ENCODE measurements at regions not wholly inside any gene's neighbourhood (a gene's known extent, or its start where the extent isn't known, plus 50 kb on each side); places are given as distances from the start of the nearest gene placed in this dataset.

DNA sequence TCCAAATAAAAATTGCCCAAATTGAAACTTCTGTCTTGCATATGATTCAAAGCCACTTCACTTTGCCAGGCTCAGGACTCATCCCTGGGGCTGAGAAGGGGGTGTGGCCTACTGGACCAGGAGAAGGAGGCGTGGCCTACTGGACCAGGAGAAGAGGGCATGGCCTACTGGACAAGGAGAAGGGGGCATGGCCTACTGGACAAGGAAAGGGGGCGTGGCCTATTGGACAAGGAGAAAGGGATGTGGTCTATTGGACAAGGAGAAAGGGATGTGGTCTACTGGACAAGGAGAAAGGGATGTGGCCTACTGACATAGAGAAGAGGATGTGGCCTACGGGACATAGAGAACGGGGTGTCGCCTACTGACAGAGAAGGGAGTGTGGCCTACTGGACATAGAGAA, 405.3 kb downstream of the RRAGC start:
- no peak for DNase-seq

DNA sequence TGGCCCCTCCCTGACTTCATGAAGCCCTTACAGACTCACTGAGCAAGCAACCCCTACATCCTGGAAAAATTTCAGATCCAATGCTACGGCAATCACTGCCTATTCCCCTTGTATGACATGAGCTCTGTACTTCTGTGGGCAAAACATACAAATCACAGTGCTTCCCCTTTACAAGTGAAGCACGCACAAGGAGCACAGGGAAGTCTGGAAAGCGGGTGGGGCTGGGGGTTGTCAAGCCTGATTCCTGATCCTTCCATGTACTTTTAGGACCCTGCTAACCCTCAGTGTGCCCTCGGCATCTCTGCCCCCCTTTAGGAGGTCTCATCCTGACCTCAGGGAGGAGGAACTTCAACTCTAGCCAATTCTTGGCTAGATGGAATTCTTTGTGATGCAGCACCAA, 405.7 kb upstream of the POU3F1 start:
- DNase-seq, result no peak

DNA sequence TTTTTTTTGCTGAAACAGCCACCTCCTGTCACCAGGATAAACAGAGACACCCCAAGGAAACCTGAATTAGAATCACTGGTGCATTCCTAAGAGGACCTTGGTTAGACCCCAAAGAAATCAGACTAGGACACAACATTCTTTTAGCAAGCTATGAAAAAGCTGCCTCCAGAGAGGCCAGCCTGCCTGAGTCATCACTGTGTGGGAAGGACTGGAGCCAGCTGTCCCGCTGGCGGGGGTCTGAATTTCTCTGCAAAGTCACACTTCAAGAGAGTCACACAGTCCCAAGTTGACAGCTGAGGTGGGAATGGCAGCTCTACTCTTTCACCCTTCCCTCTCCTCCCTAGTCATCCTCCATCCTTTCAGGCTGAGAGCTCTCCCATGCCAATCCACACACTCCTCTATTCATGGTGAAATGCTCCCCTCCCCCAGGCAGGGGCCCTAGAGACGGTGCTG, 405.0 kb upstream of the POU3F1 start:
- no peak for DNase-seq

DNA sequence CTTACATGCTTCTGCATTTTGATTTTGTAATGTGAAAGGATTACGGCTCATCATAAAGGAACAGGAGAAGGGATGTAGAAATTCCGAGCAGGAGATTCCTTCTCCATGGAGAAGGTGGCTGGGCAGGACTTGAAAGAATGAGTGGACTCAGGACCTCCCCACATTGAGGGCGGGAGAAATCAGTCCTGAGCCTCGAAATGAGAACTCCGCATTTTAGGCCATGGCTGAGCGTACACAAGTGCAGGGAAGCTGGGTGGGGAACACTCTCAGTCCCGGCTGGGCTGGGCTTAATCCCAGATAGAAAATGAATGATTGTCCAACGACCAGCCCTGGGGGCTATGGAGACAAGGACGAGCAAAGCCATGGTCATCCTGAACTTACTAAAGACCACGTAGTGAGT, 402.3 kb upstream of the POU3F1 start:
- no peak for DNase-seq

DNA sequence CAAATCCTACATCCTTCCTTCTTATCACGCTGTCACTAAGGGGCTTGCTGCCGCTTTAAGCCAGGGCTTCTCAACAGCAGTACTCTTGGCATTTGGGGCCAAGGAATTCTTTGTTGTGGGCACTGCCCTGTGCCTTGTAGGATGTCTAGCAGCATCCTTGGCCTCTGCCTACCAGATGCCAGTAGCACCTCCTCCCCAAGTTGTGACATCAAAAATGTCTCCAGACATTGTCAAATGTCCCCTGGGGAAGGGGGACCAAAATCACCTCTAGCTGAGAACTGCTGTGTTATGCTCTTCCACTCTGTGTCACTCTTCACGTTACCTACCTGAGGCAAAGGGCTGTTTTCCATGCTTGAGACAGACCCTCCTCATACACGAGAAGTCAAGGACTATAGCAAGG, 400.3 kb upstream of the POU3F1 start:
- DNase-seq, result no peak

DNA sequence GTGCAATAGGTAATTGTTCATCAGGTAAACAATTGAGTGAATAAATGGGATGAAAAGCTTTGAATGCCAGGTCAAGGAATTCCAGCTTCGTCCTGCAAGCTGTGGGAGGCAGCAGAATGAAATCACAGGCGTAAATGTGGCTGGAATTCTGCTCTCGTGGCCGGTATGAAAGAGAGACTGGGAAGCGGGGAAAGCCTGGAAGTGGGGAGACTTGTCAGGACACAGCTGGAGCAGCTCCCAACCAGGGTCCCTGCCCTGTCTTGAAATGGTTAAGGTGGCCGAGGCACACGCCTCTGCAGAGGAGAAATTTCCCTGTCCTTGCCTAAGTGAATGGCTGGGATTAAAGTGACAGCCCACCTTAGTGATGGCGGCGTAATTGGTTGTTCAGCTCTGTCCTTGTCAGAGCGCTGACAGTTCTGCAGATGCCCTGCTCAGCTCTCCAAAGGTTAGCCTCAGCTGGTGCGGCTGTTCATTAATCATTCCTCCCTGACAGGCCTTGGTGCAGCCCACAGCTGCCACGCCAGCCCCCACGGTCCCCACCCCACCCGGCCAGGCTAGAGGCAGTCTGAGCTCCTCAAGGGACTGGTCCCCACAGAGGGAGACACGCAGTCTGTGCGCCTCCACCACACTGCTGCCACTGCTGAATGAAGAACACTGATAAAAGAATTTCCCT, 398.3 kb upstream of the POU3F1 start:
- no peak for DNase-seq

DNA sequence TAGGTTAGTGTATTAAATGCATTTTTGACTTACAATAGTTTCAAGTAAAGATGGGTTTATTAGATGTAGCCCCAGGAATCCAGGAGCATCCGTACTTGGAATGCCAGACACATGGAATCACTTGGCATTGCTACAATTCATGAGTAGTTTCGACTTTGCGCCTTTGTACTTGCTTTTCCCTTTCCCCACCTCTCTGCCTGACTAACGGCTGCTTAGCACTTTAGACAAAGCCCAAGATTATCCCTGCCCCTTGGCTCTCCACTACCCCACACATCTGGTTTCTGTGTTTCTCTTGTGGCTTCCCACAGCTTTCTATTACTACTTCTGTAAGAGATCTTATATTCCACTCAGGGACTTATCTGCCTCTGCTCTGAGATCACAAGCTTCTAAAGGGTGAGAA, 397.7 kb upstream of the POU3F1 start:
- DNase-seq, result no peak

DNA sequence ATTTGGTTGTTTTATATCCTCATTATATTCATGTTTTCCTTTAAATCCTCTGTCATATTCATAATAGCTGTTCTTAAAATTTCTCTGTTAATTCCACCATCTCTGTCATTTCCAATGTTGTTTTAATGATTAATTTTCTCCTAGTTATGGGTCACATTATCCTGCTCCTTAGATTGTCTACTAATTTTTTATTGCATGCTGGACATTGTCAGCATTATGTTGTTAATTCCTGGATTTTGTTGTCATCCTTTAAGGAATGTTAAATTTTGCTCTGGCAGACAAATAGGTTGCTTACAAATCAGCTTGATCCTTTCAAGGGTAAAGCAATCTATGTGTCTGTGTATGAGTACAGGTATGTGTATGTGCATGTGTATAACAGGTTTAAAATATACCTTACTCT, 393.8 kb upstream of the POU3F1 start:
- no peak for DNase-seq

DNA sequence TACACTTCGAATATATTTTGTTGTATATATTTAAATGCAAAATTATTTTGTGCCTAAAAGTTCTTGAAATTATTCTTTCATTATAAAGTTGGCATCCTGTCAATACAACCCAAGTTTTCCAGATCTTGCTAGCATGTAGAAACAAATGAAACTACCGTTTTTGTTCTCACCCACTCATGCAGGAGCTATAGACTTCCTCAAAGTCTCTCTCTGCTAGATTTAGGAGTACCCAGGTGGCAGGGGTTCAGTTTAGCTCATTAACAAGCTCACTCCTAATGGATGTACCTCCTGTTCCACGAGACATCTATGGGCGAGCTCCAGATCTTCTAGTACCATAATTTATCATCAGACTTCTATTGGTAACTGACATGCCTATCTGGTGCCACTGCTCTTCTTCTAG, 390.2 kb upstream of the POU3F1 start:
- DNase-seq, result no peak

DNA sequence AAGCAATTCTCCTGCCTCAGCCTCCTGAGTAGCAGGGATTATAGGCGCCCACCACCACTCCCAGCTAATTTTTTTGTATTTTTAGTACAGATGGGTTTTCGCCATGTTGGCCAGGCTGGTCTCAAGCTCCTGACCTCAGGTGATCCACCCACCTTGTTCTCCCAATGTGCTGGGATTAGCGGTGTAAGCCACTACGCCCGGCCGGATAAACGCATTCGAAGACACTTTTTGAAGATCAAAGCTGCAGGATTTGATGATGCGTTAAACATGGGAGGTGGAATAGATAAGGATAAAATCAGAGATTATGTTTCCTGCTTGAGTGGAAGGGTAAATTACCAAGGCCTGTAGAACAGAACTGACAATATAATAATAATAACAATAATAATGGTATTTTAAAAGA, 389.4 kb upstream of the POU3F1 start:
- DNase-seq, result no peak

DNA sequence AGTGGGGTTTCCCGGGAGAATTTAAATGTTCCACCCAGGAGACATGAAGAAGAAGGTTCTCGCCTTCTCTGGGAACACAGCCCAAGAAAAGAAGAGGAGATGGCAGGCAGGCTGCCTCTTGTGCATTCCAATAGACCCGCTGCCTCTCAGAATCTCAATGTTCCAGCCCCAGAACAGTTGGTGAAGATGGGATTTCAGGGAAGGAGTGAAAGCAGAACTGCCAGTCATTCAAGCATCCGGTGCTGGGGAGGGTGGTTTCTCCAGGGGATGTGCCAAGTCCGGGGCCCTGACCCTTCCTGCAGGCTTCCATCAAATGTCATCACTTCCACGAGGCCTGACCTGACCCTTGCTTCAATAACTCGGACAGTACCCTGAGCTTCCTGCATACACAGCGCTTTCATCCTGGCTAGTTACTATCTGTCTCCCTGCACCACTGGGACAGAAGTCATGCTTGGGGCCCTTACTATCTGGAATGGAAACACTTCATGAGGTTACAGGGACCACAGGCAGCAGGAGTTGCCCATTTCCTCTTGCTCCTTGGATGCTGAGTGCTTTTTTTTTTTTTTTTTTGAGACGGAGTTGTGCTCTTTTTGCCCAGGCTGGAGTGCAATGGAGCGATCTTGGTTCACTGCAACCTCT, 386.6 kb upstream of the POU3F1 start:
- DNase-seq, result no peak

DNA sequence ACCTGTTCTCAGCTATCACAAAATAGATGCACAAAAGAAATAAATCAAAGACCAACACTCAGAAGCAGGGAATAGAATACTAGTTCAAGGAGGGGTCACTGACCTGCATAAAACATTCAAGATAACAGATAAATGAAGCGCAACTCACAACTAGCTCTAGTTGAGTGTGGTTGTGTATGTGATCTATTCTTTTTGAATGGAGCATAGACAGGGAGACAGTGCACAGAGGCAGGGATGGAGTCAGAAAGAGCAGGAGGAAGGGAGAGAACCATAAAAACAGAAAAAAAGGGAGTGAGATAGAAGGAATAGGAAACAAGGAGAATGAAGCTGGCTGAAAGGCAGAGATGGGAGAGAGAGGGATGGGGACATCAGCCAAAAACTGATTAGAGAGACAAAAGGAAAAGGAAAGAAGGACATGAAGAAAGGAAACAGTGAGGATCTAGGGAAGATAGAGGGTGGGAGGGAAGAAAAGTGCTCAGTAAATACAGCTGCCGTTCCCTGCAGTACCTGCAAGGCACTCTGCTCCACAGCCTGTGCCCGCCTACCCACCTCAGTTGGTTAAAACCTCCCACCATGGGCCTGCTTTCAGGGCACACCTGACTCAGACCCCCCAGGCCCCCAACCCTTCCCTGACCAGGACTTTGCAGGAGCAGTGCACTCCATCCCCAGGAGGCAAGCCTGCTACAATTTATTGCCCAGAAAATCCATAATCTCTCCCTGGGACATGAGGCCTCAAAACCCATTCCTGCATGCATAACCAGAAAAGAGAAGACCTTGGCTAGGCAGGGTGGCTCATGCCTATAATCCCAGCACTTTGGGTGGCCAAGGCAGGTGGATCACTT, 385.2 kb upstream of the POU3F1 start:
- no peak for DNase-seq

DNA sequence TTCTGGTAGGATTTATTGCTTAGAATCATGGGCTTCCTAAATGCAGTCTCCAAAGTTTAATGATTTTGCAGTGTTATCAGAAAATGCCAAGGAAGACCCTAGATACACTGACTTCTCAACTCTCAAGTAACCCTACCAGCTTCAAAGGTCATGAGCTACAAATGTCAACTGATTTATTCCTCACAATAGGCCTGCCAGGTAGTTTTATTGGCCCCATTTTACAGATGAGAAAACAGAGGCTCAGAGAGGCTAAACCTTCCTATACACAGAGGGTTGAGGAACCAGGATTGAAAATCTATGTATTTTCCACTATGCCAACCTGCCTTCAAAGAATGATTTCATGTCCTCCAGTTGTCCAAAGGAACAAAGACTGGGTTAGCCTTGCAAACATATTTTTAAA, 384.4 kb upstream of the POU3F1 start:
- DNase-seq, result no peak

DNA sequence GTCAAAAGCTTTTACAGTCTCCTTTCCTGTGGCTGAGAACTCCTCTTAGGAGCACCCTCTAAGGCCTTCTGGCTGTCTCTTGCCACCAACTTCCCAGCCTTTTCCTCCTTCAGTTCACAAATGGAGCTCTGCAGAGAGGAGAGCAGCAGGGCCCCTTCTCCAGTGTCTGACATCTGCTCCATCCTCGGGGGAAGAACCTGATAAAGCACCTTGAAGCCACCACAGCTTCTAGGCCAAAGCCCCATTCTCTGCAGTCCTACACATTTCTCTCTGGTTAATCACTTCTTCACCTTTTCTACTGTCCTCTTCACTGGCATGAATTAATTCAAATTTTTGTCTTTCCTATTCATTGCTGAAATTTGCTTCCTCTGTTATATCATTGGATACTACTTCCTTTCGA, 378.1 kb upstream of the POU3F1 start:
- no peak for DNase-seq

DNA sequence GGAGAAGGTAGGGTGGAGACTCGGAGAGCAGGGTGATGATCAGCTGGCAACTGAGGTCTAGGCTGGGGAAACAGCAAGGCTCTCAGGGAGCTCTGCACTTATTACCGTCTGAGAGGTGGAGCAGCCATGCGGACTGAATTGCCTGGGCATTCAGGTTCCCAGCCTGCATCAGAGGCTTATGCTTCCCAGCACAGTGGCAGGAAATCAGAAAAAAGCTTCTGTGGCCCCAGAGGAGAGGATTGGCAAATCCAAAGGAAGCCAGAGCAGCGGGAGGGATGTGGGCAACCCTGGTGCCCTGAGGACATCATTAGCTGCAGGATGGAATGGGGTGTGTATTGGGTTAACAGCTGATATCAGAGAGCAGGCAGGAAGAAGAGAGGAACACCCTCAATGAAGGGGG, 374.1 kb upstream of the POU3F1 start:
- no peak for DNase-seq

DNA sequence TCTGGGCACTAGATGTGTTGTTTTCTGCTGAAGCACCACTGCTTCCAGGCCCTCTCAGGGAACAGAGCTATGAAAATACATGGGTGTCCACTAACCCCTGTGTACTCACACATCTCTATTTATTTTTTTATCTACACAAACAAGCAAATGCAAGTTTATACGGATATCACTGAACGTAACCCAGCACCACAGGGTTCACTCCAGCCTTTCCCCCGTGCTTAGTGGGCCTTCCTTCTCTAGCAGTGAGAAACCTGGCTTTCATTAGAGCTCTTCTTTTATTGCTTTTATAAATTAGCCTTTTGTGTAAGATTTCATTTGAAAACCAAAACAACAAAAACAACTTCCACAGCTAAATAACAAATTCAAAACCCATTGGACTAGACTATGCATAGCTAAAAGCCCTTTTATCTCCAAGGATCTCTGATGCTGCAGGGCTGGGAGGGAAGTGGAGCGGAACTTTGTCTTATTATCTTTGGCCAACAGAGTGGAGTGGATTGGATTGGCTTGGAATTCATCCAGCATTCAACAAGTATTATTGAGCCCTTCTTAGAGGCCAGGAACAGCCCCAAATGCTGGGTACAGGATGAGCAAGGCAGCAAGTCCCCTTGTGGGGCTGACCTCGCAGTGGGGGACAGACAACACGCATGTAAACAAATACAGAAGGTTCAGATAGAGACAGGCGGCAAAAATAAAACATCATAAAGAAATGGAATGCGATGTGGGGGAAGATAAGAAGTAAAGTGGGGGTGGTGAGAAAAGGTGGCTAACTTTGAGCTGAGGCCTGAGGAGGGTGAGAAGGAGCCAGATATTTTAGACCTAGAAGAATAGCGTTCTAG, 371.8 kb upstream of the POU3F1 start:
- no peak for DNase-seq

DNA sequence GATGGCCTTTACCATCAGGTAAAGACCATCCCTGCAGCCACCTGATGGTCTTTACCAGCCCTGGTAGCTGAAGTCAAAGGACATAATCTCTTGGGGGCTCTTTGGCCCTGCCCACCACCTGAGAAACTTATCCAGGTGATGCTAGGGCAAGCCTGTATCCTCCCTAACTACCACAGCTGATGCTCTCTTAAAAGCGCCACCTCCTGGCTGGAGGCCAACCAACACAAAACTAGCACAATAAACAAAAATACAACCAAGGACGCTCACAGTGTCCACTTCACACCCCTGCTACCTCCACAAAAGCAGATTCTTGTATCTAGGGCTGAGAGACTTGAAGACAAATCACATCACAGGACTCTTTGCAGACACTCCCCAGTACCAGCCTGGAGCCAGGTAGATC, 357.1 kb upstream of the POU3F1 start:
- DNase-seq, result no peak

DNA sequence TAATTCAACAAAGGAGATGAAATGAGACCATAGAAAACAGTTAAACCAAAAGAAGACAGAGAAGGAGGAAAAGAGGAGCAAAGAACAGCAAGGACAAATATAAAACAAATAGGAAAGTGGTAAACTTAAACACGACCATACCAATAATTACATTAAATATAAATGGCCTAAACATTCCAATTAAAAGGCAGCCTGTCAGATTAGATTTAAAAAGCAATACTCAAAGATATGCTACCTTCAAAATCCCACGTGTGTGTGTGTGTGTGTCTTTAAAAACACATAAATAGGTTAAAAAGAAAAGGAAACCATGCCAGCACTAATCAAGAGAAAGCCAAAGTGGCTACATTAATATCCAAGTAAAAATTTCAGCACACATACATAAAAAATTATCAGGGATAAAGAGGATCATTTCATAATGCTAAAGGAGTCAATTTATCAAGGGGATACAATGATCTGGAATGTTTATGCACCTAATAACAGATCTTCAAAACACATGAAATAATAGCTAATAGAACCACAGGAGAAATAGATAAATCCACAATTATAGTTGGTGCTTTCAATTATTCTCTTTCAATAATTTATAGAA, 355.7 kb upstream of the POU3F1 start:
- no peak for DNase-seq

DNA sequence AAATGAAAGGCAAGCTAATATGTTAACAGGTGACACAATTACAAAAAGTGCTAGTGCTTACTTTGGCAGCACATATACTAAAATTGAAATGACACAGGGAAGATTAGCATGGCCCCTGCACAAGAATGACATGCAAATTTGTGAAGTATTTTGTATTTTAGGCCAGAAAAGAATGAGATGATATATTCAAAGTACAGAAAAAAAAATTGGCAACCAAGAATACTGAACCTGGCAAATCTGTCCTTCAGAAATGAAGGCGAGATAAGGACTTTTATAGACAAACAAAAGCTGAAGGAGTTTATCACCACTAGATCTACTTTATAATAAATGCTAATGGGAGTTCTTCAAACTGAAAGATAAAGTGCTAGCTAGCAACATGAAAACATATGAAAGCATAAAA, 350.0 kb upstream of the POU3F1 start:
- DNase-seq, result no peak

DNA sequence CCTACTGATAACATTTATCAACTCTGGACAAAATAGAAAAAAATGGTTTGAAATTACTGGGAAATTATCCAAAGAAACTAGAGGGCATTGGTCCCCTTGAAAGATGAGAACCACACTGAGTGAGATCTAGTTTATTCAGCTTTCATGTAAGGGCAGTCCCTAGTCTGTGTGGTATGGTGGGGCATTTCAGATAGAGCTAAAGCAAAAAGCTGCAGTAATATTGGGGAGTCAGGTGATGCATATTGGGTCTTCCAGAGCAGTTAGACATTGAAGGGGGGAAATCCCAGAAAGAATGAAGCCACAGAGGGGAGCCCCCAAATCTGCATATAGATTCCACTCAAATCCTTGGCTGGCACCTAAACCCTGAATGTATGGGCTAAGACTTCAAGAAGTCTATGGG, 347.7 kb upstream of the POU3F1 start:
- DNase-seq, result no peak

DNA sequence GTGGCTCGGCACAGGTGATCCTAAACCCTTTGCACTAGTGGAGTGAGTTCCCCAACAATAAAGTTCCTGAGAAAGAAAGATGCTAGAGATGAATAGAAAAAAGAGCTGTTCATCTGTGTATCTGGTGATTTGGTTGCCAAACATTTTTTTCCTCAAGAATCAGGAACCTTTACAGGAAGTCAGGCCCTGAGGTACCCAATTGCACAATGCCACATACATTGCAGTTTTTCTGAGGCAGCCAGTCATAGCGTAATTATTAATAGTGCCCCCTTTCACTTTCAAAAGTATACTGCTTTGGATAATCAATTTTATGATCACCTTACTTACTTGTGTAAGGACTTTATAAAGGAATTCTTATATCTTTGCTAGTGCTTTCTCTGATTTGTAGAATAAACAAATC, 346.3 kb upstream of the POU3F1 start:
- DNase-seq, result no peak

DNA sequence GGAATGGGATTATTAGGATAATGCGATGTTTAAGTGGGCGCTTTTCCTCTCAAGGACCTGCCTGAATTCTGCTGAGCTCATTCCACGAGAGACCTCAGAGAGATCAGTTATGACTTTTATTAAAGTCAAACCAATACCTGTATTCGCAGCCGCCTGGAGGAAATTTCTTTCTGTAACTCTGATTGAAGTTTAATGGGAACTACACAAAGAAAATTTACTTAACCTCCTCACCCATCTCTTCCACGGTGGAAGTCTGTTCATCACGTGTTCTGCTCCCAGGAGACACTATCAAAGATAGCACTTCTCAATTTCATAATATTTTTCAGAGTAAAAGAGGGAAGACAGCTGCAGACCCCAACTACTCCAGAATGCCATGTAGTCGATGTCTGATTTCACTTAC, 334.7 kb upstream of the POU3F1 start:
- no peak for DNase-seq

DNA sequence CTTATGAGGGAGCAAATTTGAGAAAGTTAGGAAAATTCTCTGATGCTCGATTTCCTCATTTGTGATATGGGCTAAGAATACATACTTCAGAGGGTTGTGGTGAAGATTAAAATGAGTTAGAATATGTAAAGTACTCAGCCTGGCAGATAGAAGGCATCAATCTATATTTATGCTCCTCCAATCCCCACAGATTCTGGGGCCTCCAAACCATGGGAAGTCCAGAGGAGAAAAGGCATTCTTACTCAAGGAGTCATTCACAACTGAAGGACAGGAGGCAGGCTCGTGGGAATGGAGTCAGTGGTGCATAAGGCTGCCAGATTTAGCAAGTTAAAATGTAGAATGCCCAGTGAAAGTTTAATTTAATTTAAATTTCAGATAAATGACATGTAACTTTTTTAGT, 330.0 kb upstream of the POU3F1 start:
- DNase-seq, result no peak
